CMK (cell line): ENCODE measurements at regions not wholly inside any gene's neighbourhood (a gene's known extent, or its start where the extent isn't known, plus 50 kb on each side); places are given as distances from the start of the nearest gene placed in this dataset.

Experiments used
- DNase-seq: peaks from one replicate; pipeline ENCODE4 v3.0.0-alpha.2; 2010; ENCODE audit warnings: low read depth

DNA sequence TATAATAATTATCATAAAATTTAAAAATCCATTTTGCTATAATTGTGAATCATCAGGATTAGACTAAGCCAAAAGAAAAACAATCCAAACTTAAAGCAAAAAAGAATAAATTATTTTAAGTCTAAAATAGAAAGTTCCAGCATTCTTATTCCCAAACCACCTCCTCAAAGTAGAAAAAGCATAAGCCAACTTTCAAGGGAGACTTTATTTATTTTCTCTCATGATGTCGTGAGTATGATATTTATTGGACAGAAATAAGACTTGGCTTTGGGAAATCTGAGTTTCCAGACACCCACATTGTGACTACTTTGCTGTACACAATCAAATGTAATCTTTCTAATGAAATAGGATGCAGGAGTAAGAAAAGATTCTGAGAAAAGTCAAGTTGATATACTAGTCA, 372.1 kb downstream of the MTRR start:
- no peak for DNase-seq

DNA sequence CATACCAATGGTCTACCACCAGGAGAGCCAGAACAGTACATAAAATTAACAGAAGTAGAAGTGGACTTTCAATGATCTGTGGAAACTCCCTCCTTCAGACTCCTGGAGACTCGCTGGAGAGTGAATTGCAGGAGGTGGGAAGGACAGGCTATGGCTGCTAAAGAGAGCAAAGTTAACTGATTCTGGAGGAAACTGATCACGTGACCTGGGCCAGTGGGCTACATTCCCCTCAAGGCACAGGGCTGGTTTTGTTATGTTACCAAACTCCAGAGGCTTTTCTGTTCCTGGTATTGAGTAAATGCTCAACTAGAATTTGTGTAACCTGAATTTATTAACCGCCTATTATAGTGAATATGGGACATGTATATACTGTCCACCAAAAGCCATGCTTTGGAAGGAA, 372.6 kb downstream of the MTRR start:
- no peak for DNase-seq

DNA sequence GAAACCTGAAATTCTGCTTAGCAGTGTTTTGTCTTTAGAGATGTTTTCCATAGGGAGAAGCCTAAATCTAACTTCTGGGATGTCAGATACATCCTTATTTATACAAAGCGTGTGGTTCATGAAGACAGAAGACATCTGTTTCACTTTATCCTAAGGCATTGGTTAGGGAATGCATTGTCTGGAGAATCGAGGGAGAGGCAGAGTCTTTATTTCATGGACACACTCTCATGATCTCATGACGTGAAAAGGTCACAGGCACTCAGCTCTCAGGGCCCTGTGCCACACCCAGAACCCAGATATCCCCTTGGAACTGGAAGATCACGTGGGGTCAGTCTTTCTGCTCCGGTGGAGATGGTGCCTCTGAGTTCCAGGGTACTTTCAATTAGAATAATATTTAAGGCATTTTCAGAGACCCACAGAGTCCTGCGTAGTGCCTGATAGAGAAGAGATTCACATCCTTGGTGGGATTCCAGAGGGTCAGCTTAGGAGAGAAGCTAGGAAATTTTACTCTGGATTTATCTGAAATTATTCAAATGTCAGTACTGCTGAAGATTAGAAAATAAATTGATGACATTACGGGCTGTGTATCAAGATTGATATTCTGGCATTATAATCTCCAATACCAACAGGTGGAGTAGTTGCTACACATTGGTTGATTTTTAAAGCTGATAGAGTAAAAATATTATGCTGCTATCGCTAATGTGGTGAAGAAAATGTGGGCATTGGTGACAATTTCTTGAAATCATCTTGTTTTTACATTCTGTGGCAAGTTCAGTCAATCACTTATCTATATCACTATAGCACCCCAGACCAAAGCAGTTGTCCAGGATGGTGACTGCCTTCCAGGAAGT, 378.3 kb downstream of the MTRR start:
- no peak for DNase-seq

DNA sequence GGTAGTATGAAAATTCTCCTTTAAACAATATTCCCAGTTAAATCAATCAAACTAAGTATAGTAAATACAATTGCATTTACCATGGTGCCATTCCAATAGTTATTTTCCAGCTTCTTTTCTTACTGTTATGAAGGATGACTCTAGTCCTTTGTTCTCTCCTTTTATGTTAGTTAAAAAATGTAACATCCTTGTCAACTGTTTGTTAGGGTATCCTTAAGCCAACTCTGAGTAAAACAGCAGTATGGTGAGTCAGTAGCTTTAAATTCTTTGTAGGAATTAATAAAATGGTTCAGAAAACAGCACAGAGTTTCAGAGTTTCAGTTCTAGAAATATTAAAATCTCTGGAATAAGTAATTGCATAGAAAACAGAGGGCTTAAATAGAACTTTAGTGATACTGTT, 384.4 kb downstream of the MTRR start:
- DNase-seq, result no peak

DNA sequence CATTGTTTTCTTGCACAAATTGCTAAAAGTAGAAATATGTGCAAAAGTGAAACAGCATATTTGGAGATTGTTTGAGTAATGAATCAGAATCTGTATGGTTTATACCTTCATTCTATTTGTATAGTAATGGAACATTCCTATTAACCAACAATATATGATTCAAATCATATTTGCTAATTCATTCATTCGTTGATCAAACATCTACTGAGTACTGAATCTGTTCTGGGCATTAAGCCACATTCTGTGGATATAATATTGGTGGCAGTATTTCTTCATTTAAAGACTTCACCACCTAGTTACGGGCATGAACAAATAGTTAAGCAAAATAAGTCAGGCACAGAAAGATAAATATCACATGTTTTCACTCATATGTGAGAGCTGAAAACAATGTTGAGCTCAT, 385.7 kb downstream of the MTRR start:
- no peak for DNase-seq

DNA sequence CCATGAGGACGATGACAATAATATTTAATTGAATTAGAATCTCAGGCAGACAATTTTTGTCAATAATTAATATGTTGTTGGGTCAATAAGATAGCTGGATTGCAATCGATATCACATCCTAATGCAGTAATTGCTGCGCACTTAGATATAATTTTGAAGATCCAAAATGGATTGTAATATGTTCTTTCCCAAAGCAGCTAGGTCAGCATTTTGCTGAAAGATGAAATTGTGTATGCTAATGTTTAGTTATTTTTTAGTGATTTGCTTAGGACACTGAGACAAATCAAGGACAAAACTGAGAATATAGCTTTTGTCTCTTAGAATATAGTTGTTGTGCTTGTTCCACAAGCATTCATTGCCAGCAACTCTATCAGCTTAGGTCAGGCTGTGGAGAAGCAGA, 389.9 kb downstream of the MTRR start:
- DNase-seq, result no peak

DNA sequence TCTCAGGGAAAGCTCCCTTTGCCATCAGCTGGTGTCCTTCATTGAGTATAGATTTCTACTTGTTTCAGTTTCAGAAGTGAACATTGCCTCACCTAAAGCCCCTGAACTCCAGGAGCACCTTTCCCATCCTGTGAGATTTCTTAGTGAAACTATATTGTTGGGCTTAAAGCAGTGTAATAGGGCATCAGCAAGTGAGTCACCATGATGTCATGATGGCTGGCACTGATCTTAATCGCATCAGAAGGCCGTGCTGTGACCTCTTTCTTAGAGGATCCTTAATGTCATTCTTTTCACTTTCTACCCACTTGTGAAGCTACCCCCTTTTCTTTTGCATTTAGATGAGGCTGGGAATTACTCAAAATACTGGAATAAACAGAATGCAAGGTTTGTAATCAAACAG, 401.3 kb downstream of the MTRR start:
- DNase-seq, result no peak

DNA sequence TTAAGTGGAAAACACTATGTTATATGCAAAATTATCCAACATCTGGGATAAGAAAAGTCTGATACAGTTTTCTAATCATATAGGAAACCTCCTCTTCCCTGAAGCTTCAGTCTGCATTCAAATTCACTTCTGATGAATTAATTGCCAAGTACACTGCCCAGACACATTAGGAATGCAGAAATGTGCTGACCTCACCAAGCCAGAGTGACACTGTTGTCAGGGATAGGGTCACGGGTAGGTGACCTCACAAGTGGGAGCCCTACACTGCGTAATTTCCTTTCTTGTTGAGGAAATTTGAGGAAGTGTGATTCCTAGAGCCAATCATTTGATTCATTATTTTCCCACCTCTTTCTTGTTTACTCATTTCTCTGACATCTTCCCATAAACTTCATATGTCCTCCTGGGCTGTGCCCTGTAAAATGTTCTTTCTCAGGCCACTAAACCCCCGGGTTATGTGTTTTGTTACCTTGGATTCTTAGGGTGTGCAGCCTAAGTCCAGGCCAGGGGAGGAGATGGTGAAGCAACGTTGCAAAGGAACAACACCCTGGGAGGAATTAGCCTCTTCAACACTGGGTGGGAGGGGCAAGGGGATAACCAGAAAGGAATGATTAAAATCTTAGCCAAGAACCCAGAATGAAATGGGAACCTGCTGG, 411.9 kb downstream of the MTRR start:
- no peak for DNase-seq

DNA sequence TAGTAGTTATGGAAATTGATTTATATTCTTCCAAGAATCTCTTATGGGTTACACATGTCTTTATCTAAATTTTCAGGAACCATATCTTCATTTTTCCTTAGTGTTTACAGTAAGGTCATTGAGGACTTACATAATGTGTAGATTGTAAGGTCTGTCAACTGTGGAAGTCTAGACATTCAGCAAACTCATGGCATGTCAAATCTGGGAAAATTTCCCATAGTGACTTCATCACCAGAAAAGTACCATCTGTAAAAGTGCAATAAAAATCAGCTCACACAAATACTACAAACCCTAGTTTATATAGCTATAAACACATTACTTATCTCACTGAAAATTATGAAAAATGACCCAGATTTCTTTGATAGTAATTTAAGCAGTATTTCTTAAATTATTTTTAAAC, 419.4 kb downstream of the MTRR start:
- DNase-seq, result no peak

DNA sequence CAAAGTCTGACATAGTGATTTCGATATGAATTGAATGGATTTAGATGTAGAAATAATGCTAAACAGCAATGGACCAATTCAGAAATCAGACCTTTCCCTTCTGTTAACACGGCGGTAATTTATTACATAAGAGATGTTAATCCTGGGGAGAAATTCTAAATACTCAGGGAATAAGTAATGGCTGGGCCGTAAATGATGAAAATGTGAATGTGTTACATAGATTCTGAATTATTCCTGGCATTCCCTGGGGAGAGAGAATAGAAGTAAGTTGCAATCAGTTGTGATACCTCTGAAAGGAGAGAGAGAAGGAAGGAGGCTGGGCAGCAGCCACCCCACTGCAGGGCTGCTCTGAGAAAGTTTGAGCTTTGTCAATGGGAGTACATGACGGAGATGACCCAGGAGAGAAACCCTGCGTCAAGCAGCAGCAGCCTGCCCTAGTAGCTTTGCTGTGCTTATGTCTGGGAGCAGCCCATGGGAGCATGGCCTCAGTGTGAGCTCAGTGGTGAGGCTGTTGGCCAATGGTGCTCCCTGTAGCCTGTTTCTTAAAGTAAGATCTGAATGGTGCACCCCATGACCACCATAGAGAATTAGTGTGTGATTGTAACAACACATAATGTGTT, 420.1 kb downstream of the MTRR start:
- DNase-seq, result no peak

DNA sequence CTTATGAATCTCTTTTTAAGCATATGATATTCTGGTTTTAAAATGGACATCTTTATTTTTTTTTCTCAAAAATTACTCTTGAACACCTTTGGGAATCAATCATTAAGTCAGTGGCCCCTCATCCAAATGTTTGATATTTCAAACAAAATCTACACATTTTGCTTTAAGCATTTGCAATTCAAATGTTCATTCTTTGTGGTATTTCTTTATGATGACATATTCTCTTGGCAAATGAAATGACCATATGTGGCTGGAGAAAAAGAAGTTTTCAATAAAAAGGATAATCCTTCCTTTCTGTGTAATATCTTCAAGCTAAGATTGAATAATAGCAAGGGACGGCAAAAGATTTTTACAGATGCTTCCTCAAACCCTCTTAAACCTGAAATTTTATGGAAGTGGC, 420.8 kb downstream of the MTRR start:
- DNase-seq, result no peak

DNA sequence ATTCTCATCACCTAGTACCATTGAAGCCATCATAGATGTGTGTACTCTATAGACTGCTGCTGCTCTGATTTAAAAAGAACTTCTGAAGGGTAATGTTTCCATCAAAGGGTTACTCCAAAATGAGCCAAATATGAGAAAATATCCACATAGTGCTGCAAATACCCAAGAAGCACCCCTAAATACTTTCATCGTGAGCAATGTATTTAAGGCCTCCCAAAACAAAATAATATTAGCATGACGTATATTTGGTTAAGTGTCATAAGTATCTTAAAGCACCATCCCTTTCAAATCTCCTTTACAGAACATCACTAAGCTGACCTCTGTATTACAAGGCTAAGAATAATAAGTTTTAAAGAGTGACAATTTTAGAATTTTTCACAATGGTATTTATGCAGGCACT, 421.8 kb downstream of the MTRR start:
- DNase-seq, result no peak

DNA sequence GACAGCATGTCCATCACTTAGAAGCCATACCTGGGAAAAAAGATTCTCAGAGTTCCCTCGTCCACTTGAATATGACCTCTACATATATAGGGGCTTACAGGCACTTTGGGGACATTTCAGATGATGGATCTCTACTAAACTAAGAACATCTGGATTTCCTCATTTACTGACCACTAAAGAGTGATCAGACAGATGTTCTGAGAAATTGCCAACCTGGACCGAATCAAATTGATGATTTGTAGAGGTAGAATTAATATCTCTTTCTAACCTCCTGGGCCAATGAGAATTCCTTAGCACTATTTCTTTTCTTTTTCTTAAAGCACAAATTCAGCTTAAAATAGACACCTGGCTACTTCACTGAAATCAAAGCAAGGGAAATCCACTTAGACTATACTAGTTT, 422.7 kb downstream of the MTRR start:
- no peak for DNase-seq

DNA sequence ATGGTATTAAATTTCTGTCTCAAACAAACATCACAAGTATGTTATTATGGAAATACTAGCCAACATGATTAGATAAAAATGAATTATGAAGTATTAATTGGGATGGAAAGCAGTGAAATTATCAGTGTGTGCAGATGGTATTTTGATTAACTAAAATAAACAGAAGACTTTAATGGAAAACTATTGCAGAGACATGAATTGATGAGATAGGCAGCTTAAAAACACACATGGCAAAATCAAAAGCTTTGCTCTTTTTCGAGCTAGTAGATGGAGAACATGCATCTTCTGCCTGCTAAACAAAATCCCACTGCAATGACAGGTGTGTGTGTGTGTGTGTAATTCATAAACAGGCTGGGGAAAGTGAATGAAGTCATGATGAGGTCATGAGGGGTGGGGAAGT, 426.2 kb downstream of the MTRR start:
- DNase-seq, result no peak

DNA sequence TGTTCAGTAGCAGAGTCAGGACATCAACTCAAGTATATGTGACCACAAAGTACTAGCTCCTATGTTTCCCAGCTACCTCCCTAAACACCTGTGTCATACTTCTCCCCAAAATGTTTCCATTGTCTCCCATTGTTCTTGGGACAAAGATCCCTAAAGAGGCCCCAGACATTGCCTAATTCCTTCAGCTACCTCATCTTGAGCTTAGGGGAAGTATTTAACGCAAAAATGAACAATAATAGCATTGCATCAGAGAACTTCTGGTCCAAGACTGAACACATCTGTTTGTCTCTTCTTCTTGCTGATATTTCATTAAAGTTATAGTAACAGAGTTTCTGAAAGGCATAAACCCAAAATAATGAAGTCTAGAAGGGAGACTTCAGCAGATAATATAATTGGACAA, 430.8 kb downstream of the MTRR start:
- DNase-seq, result no peak

DNA sequence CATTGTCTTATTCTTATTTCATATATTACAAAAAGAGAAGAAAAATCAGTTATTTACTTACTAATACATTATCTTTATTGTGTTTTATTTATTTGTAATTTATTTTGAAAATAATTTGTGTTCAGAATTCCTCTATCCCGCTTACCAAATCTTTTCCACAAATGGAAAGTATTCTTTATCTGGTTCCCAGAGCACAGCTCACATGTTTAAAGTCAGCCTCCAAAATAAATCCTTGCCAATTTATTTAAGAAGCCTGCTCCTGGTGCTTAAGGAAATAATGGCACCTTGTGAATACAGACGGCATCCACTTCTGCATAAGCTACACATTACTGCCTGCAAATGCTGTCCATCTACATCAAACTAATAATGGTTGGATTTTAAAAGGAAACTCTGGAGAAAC, 435.4 kb downstream of the MTRR start:
- no peak for DNase-seq

DNA sequence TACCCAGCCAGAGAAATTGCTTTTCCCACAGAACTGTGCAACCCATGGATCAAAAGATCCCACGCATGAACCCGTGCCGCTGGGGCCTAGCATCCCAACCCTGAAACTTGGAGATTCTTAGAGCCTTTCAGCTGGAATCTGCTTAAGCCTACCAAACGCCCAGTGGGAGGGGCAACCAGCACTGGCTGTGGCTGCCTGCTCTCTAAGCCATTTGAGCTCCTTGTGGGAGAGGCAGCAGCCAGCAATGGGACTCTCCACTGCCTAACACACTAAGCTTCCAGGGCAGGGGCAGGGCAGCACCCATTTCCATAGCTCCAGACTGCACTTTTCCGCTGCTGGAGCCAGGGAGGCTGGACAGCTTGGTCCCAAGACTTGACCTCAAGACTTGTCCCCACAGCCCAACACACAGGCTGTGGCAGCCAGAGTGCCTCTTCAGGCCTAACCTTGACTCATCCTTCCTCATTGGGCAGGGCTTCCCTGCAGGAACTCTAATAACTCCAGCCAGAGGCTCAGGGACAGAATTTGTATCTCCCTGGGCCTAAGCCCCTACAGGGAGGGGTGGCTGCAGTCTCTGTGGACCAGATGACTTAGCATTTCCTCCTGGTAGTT, 437.4 kb downstream of the MTRR start:
- no peak for DNase-seq

DNA sequence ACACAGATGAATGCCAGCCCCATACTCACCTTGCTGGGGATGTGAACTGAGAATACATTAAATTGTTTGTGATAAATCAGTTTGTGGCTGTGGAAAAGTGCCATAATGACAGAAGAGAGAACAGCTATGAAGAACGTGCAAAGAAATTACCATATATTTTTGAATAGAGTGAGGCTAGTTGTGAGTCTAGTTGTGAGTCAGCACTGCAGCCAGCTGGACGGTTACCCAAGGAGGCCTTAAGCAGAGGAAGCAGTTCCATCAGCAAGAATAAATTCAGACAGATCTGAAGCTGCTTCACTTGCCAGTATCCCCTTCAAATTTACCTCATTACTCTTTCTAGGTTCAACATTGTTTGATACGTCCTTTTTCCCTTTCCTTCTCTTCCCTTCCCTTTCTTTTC, 446.0 kb downstream of the MTRR start:
- no peak for DNase-seq

DNA sequence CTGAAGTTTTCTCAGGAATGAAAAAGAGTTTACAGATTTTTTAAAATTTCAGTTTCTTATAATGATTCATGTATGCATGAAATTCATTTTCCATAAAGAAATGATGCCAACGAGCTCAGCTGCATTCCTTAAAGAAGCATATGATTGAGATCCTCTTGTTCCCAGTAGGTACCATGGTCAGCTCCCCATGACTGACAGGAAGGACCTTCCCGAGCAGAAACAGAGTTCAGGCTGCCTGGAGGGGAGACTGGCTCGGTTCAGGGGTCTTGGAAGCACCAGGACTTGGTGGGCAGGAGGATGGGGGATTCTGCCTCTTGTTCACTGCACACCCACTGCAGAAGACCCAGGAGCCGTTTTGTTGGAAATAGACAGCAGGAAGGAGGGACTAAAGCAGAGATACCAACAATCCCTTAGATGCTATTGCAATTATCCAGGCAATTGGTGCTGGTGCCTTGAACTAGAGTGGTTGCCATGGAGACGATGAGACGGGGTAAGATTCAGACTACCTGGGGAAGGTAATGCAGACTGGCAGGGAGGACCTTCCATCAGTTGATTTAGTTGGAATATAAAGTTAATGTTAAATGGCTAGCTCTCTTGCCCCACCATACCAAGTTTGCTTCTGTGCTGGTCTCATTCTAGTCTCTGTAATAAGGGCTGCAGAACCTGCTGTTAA, 447.8 kb downstream of the MTRR start:
- DNase-seq, result no peak

DNA sequence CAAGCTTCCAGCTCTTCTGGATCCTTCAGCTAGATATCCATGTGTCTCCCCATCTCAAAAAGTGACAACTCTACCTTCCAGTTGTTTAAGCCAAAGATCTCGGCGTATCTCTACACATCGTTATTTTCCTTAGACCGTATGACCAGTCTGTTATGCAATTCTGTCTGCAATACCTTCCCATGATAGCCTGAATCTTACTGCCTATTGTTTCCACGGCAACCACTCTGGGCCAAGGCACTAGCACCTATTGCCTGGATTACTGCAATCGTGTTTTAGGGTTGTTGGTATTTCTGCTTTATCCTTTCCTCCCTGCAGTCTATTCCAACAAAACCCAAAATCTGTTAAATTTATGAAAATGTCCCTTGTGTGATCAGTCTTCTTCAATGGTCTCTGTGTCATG, 448.4 kb downstream of the MTRR start:
- no peak for DNase-seq

DNA sequence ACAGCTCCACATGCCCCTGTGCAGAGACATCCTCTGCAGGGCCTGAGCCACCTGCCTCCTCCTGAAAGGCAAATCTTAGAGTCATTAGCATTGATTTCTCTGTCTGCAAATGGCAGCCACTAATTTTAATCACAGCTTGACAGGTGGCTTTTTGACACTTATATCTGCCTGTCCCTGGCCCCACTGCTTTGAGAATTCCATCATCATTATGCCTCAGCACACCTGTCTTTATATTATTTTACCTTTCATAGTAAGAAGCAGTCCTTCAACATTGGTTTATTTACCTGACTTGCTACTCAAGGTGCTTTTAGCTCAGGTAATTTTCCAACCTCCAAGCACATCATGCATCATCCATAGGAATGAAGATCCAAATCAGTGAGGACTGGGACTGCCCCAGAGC, 451.3 kb downstream of the MTRR start:
- DNase-seq, result no peak

DNA sequence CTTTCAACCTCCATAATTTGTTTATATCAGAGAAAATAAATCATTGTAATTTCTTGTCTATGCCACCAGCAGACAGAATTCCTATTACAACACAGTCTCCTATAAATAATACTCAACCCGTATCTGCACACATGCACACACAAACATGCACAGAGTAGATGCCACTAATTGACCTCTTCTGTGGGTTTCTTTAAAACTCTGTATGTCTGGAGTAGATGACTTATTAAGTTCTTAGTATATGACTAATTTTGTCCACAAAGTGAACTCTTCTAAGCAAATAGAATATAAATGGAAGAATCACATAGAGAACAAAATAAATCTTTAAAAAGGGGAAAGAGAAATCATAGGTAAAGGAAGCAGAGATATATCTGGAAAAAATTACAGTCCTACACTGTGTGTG, 452.3 kb downstream of the MTRR start:
- DNase-seq, result no peak

DNA sequence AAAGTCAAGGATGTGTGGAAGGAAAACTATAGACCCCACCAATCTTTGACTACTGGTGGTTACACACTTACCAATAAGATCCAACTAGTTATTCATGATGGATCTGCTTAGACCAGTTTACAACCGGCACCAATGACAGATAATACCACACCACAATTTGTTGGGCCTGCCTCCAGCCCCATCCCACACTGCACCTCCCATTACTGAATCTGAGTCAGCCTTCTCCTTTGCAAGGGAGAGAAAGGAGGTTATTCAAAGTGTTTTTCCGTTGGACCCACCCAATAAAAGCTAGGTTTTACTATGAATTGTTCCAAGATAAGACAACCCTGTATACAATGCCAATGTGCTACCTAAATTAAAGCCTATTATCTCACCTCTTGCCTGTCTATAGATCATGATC, 453.5 kb downstream of the MTRR start:
- DNase-seq, result no peak
